Liver (tissue), 3 donors: ENCODE measurements at regions not wholly inside any gene's neighbourhood (a gene's known extent, or its start where the extent isn't known, plus 50 kb on each side); places are given as distances from the start of the nearest gene placed in this dataset.

Experiments used
- EGR1 ChIP-seq, 2 donors: IDR thresholded peaks; 2 replicates each; pipeline ENCODE4 v1.6.1; 2016 to 2018; ENCODE audit warnings: antibody characterized with exemption in 2 of 2, low read depth in 2 of 2
- FOXA1 ChIP-seq: IDR thresholded peaks from 2 replicates; pipeline ENCODE4 v1.6.1; 2016; ENCODE audit warnings: antibody characterized with exemption
- GABPA ChIP-seq, 2 donors: IDR thresholded peaks in 1 of 2; conservative IDR thresholded peaks in 1 of 2; 2 replicates each; pipeline ENCODE4 v1.6.1; 2016; ENCODE audit warnings: antibody characterized with exemption in 2 of 2, mild to moderate bottlenecking in 1 of 2, moderate library complexity in 1 of 2
- JUND ChIP-seq, 2 donors: IDR thresholded peaks; 2 replicates each; pipeline ENCODE4 v1.6.1; 2016; ENCODE audit warnings: antibody characterized with exemption in 2 of 2
- NR2F2 ChIP-seq: IDR thresholded peaks from 2 replicates; pipeline ENCODE4 v1.6.1; 2016; ENCODE audit warnings: antibody characterized with exemption
- RAD21 ChIP-seq, 2 donors: IDR thresholded peaks; 2 replicates each; pipeline ENCODE4 v1.6.1; 2016; ENCODE audit warnings: antibody characterized with exemption in 2 of 2, mild to moderate bottlenecking in 2 of 2
- RXRA ChIP-seq, 2 donors: IDR thresholded peaks; 2 replicates each; pipeline ENCODE4 v1.6.1; 2017 to 2018; ENCODE audit warnings: antibody characterized with exemption in 2 of 2, mild to moderate bottlenecking in 1 of 2
- TAF1 ChIP-seq: conservative IDR thresholded peaks from 2 replicates; pipeline ENCODE4 v1.6.1; 2016; ENCODE audit warnings: antibody characterized with exemption, mild to moderate bottlenecking
- YY1 ChIP-seq: IDR thresholded peaks from 2 replicates; pipeline ENCODE4 v1.6.1; 2016; ENCODE audit warnings: antibody characterized with exemption, mild to moderate bottlenecking
- TF ChIP-seq, protein P1 (sequence below): fragments of 150-350 bp; IDR thresholded peaks from 2 replicates; pipeline ENCODE4 v1.5.1; 2017; ENCODE audit warnings: improper control_type of control experiment, low read depth, low read length; ENCODE audit not compliant: missing input control
- TF ChIP-seq, protein P2 (sequence below): IDR thresholded peaks from 2 replicates; pipeline ENCODE4 v1.6.1; 2016; ENCODE audit warnings: antibody characterized with exemption
- TF ChIP-seq, protein P3 (sequence below): IDR thresholded peaks from 2 replicates; pipeline ENCODE4 v1.6.1; 2016; ENCODE audit warnings: antibody characterized with exemption, mild to moderate bottlenecking
- TF ChIP-seq, protein P4 (sequence below): IDR thresholded peaks from 2 replicates; pipeline ENCODE4 v1.6.1; 2016; ENCODE audit warnings: antibody characterized with exemption
- donor health status: healthy.
- donor health status: healthy.

DNA sequence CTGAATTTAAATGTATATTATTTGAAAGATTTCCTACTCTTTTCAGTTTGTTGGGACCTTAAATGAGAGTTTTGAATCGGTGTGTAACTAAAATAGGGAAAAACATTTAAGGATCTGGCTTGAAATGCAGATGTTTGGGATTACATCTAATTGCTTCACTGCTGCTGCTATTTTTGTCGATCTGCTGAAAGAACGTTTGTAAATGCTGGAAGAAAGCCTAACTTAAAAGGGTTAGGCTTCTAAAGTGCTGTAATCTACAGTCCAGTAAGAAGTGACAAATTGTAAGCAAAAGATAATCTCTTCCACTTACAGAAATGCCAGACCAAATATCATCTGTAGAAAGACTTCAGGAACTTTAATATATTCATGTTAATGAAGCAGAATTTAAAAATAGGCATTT lies 691.6 kb downstream of the ZNF385D start:
- TF ChIP-seq, protein P1, sequence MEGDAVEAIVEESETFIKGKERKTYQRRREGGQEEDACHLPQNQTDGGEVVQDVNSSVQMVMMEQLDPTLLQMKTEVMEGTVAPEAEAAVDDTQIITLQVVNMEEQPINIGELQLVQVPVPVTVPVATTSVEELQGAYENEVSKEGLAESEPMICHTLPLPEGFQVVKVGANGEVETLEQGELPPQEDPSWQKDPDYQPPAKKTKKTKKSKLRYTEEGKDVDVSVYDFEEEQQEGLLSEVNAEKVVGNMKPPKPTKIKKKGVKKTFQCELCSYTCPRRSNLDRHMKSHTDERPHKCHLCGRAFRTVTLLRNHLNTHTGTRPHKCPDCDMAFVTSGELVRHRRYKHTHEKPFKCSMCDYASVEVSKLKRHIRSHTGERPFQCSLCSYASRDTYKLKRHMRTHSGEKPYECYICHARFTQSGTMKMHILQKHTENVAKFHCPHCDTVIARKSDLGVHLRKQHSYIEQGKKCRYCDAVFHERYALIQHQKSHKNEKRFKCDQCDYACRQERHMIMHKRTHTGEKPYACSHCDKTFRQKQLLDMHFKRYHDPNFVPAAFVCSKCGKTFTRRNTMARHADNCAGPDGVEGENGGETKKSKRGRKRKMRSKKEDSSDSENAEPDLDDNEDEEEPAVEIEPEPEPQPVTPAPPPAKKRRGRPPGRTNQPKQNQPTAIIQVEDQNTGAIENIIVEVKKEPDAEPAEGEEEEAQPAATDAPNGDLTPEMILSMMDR: no peak
- TF ChIP-seq, protein P2, sequence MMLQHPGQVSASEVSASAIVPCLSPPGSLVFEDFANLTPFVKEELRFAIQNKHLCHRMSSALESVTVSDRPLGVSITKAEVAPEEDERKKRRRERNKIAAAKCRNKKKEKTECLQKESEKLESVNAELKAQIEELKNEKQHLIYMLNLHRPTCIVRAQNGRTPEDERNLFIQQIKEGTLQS: no peak
- TF ChIP-seq, protein P3, sequence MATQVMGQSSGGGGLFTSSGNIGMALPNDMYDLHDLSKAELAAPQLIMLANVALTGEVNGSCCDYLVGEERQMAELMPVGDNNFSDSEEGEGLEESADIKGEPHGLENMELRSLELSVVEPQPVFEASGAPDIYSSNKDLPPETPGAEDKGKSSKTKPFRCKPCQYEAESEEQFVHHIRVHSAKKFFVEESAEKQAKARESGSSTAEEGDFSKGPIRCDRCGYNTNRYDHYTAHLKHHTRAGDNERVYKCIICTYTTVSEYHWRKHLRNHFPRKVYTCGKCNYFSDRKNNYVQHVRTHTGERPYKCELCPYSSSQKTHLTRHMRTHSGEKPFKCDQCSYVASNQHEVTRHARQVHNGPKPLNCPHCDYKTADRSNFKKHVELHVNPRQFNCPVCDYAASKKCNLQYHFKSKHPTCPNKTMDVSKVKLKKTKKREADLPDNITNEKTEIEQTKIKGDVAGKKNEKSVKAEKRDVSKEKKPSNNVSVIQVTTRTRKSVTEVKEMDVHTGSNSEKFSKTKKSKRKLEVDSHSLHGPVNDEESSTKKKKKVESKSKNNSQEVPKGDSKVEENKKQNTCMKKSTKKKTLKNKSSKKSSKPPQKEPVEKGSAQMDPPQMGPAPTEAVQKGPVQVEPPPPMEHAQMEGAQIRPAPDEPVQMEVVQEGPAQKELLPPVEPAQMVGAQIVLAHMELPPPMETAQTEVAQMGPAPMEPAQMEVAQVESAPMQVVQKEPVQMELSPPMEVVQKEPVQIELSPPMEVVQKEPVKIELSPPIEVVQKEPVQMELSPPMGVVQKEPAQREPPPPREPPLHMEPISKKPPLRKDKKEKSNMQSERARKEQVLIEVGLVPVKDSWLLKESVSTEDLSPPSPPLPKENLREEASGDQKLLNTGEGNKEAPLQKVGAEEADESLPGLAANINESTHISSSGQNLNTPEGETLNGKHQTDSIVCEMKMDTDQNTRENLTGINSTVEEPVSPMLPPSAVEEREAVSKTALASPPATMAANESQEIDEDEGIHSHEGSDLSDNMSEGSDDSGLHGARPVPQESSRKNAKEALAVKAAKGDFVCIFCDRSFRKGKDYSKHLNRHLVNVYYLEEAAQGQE: no peak
- no peak for TF ChIP-seq YY1
- no peak for TF ChIP-seq FOXA1
- TF ChIP-seq EGR1 (IDR thresholded peaks at IDR 0.05; ENCODE audit: low read depth in 2 of 2): no peak
- TF ChIP-seq, protein P4, sequence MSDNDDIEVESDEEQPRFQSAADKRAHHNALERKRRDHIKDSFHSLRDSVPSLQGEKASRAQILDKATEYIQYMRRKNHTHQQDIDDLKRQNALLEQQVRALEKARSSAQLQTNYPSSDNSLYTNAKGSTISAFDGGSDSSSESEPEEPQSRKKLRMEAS: no peak
- TF ChIP-seq RAD21 (IDR thresholded peaks at IDR 0.05): no peak
- no peak for TF ChIP-seq GABPA (IDR thresholded peaks at IDR 0.05 in 1 of 2, conservative IDR thresholded peaks at IDR 0.05 in 1 of 2)
- TF ChIP-seq TAF1: no peak
- no peak for TF ChIP-seq RXRA (IDR thresholded peaks at IDR 0.05)
- TF ChIP-seq NR2F2: no peak
- TF ChIP-seq JUND (IDR thresholded peaks at IDR 0.05): no peak
